HG02763 (cell line): ENCODE measurements at regions not wholly inside any gene's neighbourhood (a gene's known extent, or its start where the extent isn't known, plus 50 kb on each side); places are given as distances from the start of the nearest gene placed in this dataset.
"Not testable (repeated sequence)": the region's sequence is repeated elsewhere in the genome, so short reads cannot be mapped to it uniquely, and the experiment has no call there.

ENCODE experiments used
- ATAC-seq: cut with Tn5 transposase; IDR thresholded peaks from one replicate; pipeline ENCODE4 v1.9.1; 2021; ENCODE audit warnings: mild to moderate bottlenecking, moderate library complexity; ENCODE audit not compliant: unreplicated experiment

- ATAC-seq: no peak
Observed at GRCh38 chr5:167850911-167851310, 440.5 kb upstream of the WWC1 start.

GRCh38 chr5:167851416-167851815 is 440.0 kb upstream of the WWC1 start:
- no peak for ATAC-seq

GRCh38 chr5:167852515-167852914 is 438.9 kb upstream of the WWC1 start:
- no peak for ATAC-seq

DNA sequence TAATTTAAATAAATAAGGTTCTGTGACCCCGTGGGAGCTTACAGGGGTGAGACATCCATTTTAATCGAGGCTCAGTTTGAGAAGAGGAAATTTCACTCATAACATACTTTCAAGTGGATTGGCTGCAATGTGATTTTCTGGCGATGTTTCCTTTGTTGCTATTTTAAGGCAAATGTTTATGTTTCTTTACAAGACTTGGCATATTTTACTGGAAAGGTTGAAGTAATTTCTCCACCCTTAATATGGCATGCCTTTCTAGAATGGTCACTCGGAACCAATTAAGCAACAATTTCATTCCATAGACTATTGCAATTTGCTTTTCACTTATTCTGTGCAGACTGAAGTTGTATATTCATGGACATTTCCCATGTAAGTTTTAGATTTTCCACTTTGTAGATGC is 438.0 kb upstream of the WWC1 start:
- no peak for ATAC-seq

GRCh38 chr5:167855818-167856217 is 435.6 kb upstream of the WWC1 start:
- no peak for ATAC-seq

DNA sequence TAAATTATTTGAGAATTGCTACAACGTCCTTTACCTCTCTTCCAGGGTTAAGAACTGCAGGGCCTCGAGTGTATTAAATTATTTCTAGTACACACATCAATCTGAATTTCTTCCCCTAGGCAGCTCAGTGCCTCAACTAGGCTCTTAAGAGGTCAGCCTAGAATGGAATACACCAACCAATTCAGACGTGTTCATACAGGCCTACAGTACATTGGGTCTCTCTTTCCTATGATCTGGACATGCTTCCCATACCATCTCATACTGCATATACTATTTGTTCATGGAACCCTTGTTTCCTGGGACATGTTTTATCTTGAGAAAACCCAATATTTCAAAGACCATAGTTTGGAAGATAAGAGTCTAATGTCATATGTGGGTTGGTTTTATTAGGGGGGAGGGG is 434.1 kb upstream of the WWC1 start:
- ATAC-seq: no peak

DNA sequence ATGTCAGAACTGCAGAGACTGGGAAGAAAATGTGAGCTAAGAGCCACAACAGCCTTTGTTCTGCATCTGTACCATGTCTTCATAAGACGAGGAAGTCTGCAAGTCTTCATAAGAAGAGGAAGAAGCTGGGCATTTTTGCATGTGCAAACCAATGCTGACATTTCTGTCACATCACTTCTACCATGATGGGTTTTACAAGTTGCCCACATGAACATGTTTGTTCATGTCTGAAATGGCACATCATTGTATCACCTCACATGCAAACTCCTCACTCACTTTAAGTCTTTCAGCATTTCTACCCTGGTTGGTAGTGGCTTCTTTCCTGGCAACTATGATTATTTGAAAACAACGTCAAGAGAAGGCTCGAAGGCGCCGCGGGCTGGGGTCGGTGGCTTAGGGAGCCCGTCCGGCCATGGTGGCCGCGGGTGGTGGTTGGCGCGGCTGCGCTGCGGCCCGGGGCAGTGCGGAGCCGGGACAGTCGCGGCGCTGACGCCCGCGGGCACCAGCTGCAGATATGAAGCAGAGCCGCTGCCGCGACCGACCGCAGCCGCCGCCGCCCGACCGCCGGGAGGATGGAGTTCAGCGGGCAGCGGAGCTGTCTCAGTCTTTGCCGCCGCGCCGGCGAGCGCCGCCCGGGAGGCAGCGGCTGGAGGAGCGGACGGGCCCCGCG is 433.1 kb upstream of the WWC1 start:
- not testable (repeated sequence) for ATAC-seq

- no peak for ATAC-seq
Observed at GRCh38 chr5:167861129-167861927, 430.1 kb upstream of the WWC1 start.

DNA sequence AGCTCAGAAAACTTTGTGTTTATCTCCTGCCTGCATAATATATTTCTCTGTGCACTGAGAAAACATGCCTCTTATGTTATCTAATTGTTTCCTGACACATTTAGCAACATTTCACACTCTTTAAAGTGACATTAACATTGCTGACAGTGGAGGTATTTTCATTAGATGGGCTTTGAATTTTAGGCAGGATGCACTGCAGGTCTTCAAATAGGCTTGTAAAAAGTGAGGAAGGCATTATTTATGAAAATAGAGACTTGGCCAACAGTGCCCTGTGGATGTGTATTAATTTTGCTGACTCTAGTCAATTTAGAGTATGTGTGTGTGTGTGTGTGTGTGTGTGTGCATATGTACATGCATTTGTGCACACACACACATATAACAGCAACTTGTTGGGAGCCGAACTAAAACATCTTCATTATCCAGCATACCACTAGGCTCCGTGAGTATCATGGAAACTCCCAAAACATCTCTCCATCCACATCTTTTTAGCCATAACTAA is 429.5 kb upstream of the WWC1 start:
- no peak for ATAC-seq

DNA sequence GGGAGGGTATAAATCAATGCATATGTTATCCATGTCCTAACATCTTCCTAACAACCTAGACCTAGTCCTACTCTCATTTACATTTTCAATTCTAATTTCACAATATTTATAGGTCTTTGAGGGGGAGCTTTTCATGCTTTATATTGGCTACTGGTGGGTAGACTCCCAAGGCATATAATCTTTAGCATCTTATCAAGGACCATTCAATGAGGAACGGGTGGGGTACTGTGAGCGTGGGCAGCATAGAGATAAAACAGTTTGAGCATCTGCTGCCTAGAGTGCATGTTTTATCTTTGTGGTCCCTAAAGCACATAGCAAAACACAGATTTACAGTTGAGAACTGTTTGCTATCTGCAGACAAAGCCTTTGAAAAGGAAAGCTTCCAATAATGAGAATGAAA is 427.6 kb upstream of the WWC1 start:
- no peak for ATAC-seq

DNA sequence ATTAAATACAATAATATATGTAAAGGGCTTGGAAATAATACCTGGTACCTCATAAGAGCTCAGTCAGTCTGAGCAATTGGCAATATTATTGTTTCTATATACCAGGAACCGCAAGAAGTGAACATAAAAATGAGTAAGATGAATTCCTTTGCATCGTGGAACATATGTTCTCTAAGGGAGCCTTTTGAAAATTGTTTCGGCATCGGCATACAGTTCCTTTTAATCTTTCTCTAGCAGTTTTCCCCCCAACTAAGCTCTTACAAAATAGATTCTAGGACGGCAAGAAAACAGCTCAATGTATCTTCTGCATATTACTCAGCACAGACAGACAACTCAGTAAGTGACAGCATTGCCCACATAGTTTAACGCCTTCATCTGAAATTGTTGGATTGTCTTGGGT is 426.6 kb upstream of the WWC1 start:
- no peak for ATAC-seq

DNA sequence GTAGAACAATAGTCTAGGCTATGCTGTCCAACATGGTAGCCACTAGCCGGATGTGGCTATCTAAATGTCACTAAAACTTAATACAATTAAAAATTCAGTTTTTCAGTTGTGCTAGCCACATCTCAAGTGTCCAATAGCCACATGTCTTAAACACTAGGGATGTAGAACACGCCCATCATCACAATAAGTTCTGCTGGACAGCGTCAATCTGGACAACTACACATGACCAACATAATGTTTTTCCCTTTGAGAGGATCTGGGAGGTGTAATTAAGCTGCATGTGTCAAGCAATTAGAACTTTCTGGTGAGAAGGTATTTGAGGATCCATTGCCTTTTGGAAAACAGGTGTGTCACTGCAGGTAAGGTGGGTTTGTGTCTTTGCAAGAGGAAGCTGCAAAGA is 424.6 kb upstream of the WWC1 start:
- no peak for ATAC-seq

DNA sequence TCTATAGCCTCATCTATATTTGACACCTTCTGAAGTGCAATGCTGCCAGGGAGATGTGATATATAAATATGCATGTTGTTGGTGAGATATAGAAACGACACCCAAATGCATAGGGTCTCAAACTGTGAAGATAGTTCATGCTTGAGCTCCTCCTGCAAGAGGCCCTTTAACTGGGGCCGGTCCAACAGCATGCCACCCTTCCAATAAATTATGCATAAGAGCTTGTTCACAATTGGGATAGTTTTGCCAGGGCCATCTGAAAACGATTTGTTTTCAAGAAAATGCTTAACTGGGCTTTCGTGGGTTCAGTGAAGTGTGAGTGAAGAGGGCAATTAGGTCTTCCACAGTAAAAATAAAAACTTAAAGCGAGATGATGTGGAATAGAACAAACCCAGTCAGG is 424.2 kb upstream of the WWC1 start:
- no peak for ATAC-seq

GRCh38 chr5:167869125-167869524 is 422.3 kb upstream of the WWC1 start:
- ATAC-seq: no peak

DNA sequence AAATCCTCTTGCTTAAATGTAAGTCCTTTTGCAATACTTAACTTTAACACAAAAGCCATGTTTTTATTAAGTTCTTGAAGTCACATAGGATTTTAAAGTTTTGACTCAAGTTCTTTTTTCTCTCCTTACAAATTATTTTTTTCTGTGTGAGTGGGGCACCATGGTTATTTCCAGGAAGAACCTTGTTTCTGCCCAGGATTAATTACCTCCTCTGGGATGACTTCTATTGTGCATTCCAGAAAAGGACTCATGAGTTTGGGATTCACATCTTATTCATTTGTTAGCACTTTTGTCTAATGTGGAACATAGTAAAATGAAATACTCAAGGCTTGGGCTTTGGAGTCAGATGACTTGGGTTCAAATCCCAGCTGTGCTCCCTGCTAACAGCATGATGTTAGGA is 421.4 kb upstream of the WWC1 start:
- ATAC-seq: no peak

- no peak for ATAC-seq
Observed at GRCh38 chr5:167871091-167871490, 420.4 kb upstream of the WWC1 start.

DNA sequence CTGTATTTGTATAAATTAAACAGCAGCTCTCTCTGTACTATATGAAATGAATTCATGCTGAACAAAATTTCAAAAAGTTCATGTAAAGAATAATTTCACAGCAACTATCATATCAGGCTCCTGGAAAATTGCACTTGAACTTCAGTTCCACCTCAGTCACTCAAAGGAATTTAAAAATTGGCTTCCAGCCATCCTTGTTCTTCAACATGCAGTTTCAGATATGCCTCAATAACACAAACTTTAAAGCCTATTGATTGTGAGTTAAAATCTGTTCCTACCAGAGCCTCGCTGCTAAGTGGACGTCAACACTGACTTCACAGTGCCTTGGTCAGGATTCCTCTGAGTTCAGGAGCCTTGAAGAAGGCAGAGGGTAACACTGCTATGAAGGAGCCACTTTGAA is 418.7 kb upstream of the WWC1 start:
- no peak for ATAC-seq

- no peak for ATAC-seq
Observed at GRCh38 chr5:167877114-167877722, 414.2 kb upstream of the WWC1 start.

DNA sequence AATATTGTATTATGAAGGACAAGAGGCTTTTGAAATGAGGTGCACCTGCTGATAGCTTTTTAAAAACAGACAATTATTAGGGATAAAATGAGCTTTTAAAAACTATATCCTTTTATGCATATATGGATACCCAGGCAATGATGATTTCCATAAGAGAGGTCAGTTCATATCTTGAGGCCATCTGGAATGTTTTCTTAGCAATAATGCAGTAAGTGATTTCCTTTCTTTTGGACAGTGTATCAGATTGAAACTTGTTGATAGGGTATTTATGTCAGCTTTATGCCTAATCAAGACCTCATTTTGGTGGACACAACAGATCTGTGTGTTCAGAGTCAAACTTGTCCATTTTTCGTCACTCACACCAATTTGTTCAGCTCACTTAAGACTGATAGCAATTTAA is 413.5 kb upstream of the WWC1 start:
- ATAC-seq: no peak

- ATAC-seq: no peak
Observed at GRCh38 chr5:167880420-167880819, 411.0 kb upstream of the WWC1 start.

DNA sequence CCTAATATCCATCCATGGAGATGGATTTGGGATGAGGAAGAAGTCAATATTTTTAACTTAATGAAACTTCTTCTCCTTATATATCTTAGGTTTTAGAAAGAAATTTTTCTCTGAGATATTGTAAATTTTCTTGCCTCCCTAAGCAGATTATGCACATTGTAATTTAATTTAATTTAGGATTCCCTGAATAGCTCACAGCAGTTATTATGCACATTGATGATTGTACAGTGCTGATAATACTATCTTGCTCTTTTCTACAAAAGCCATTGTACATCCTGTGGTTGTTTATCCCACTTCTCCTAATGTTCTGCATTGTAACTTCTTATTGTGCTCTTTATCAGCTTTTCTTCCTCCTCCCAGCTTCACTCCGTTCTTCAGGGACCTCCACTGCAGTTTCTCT is 410.4 kb upstream of the WWC1 start:
- no peak for ATAC-seq

GRCh38 chr5:167886196-167886595 is 405.2 kb upstream of the WWC1 start:
- ATAC-seq: no peak
